Neural cell (in vitro differentiated cells): ENCODE measurements at regions not wholly inside any gene's neighbourhood (a gene's known extent, or its start where the extent isn't known, plus 50 kb on each side); places are given as distances from the start of the nearest gene placed in this dataset.

ENCODE experiments used
- H2AFZ ChIP-seq: fragments of 200-600, 300-800 bp; sonication (generic), shearing (Covaris generic); 2 replicates; pipeline ENCODE4 v1.6.0; 2014; ENCODE audit warnings: low read depth, mild to moderate bottlenecking, antibody characterized with exemption, low read length, moderate library complexity
- H3F3A ChIP-seq: fragments of 200-600 bp; shearing (Covaris generic); 2 replicates; pipeline ENCODE4 v1.6.1; 2016; ENCODE audit warnings: mild to moderate bottlenecking, moderate library complexity, mixed read lengths, antibody characterized with exemption, low read length; ENCODE audit not compliant: insufficient read depth, poor library complexity, severe bottlenecking
- H3K27ac ChIP-seq: fragments of 200-600, 300-800 bp; sonication (generic), shearing (Covaris generic); 2 replicates; pipeline ENCODE4 v1.5.1; 2014; ENCODE audit warnings: mild to moderate bottlenecking, low read length, moderate library complexity
- H3K27me3 ChIP-seq: fragments of 300-800, 200-600 bp; sonication (generic), shearing (Covaris generic); 2 replicates; pipeline ENCODE4 v1.6.0; 2014; ENCODE audit warnings: mild to moderate bottlenecking, low read depth, low read length, moderate library complexity; ENCODE audit not compliant: insufficient read depth
- H3K36me3 ChIP-seq: fragments of 300-800, 200-600 bp; sonication (generic), shearing (Covaris generic); 2 replicates; pipeline ENCODE4 v1.5.1; 2014; ENCODE audit warnings: mild to moderate bottlenecking, antibody characterized with exemption, low read length, moderate library complexity; ENCODE audit not compliant: insufficient read depth
- H3K4me2 ChIP-seq: fragments of 300-800, 200-600 bp; sonication (generic), shearing (Covaris generic); 2 replicates; pipeline ENCODE4 v1.6.0; 2014; ENCODE audit warnings: mild to moderate bottlenecking, low read length
- H3K4me3 ChIP-seq: fragments of 300-800, 200-600 bp; sonication (generic), shearing (Covaris generic); 2 replicates; pipeline ENCODE4 v1.5.1; 2014; ENCODE audit warnings: mild to moderate bottlenecking, low read length, moderate library complexity
- H3K79me2 ChIP-seq: fragments of 200-600 bp; shearing (Covaris generic); replicated peaks from 2 replicates; pipeline ENCODE4 v1.6.0; 2014; ENCODE audit warnings: mild to moderate bottlenecking, low read length, moderate library complexity; ENCODE audit not compliant: insufficient read depth
- H3K9ac ChIP-seq: fragments of 300-800, 200-600 bp; sonication (generic), shearing (Covaris generic); 2 replicates; pipeline ENCODE4 v1.6.1; 2016; ENCODE audit warnings: mild to moderate bottlenecking, low read length, mixed read lengths
- H3K9me2 ChIP-seq: fragments of 200-600 bp; shearing (Covaris generic); 2 replicates; pipeline ENCODE4 v1.6.1; 2016; ENCODE audit warnings: mild to moderate bottlenecking, low read length, mixed read lengths; ENCODE audit not compliant: insufficient read depth
- H3K9me3 ChIP-seq: fragments of 200-600, 300-800 bp; sonication (generic), shearing (Covaris generic); 2 replicates; pipeline ENCODE4 v1.6.1; 2016; ENCODE audit warnings: mild to moderate bottlenecking, mixed run types, low read length, moderate library complexity, mixed read lengths
- H4K20me1 ChIP-seq: fragments of 200-600 bp; shearing (Covaris generic); 2 replicates; pipeline ENCODE4 v1.6.1; 2016; ENCODE audit warnings: mild to moderate bottlenecking, mixed run types; ENCODE audit not compliant: insufficient read depth
- CTCF ChIP-seq: fragments of 450-650 bp; IDR thresholded peaks from 2 replicates; pipeline ENCODE4 v1.5.1; 2014; ENCODE audit warnings: antibody characterized with exemption, mild to moderate bottlenecking, moderate library complexity; ENCODE audit not compliant: poor library complexity, severe bottlenecking
- EP300 ChIP-seq: fragments of 450-650 bp; conservative IDR thresholded peaks from 2 replicates; pipeline ENCODE4 v1.6.1; 2014; ENCODE audit warnings: antibody characterized with exemption, mild to moderate bottlenecking, moderate library complexity; ENCODE audit not compliant: poor library complexity, severe bottlenecking
- EZH2 ChIP-seq: fragments of 200-600, 300-800 bp; shearing (Covaris generic), sonication (generic); IDR thresholded peaks from 2 replicates; pipeline ENCODE4 v1.6.1; 2014; ENCODE audit warnings: antibody characterized with exemption, low read length, borderline replicate concordance, mild to moderate bottlenecking; ENCODE audit not compliant: insufficient read depth, poor library complexity, severe bottlenecking
- MXI1 ChIP-seq: fragments of 450-650 bp; conservative IDR thresholded peaks from 2 replicates; pipeline ENCODE4 v1.6.1; 2014; ENCODE audit warnings: antibody characterized with exemption, mild to moderate bottlenecking; ENCODE audit not compliant: poor library complexity, severe bottlenecking
- POLR2AphosphoS5 ChIP-seq: IDR thresholded peaks from 2 replicates; pipeline ENCODE4 v1.6.1; 2012
- RAD21 ChIP-seq: fragments of 450-650 bp; conservative IDR thresholded peaks from 2 replicates; pipeline ENCODE4 v1.6.1; 2014; ENCODE audit warnings: antibody characterized with exemption, mild to moderate bottlenecking, moderate library complexity
- REST ChIP-seq: IDR thresholded peaks from 2 replicates; pipeline ENCODE4 v1.6.1; 2012; ENCODE audit warnings: borderline replicate concordance
- SMC3 ChIP-seq: fragments of 450-650 bp; conservative IDR thresholded peaks from 2 replicates; pipeline ENCODE4 v1.6.1; 2014; ENCODE audit warnings: antibody characterized with exemption, mild to moderate bottlenecking, moderate library complexity; ENCODE audit not compliant: poor library complexity
- TAF1 ChIP-seq: IDR thresholded peaks from 2 replicates; pipeline ENCODE4 v1.6.1; 2012; ENCODE audit warnings: low read depth

- H3K9ac ChIP-seq, result no peak overlapping the region
- no peak overlapping the region for H3K4me3 ChIP-seq
- no peak overlapping the region for H3K4me2 ChIP-seq
- H3K79me2 ChIP-seq, result no peaks in the 10 kb centered on the region
- H3K27me3 ChIP-seq, result no peaks in the 10 kb centered on the region
- no peaks in the 10 kb centered on the region for H3F3A ChIP-seq
- H3K9me2 ChIP-seq, result no peaks in the 10 kb centered on the region
- H3K36me3 ChIP-seq, result no peaks in the 10 kb centered on the region
- TF ChIP-seq POLR2AphosphoS5 (no peak), EZH2 (no peak), REST (no peak), MXI1 (no peak), SMC3 (no peak), RAD21 (no peak), EP300 (no peak), TAF1 (no peak), CTCF (no peak)
- H3K9me3 ChIP-seq, result no peaks in the 10 kb centered on the region
- H2AFZ ChIP-seq, result no peak overlapping the region
- H4K20me1 ChIP-seq, result no peaks in the 10 kb centered on the region
- no peak overlapping the region for H3K27ac ChIP-seq
These were observed 402.2 kb downstream of the PRDM2 start for GRCh38 chr1:14102180-14102579.

- TF ChIP-seq POLR2AphosphoS5 (no peak), RAD21 (no peak), EZH2 (no peak), REST (no peak), MXI1 (no peak), EP300 (no peak), SMC3 (no peak)
- Histone ChIP-seq H3K9me2 (no peaks in the 10 kb centered on the region), H3K4me2 (no peak overlapping the region), H2AFZ (no peak overlapping the region), H3K4me3 (no peak overlapping the region), H3K36me3 (no peaks in the 10 kb centered on the region), H3K27me3 (no peaks in the 10 kb centered on the region), H4K20me1 (no peaks in the 10 kb centered on the region), H3K9ac (no peak overlapping the region), H3K9me3 (no peaks in the 10 kb centered on the region), H3F3A (no peaks in the 10 kb centered on the region), H3K79me2 (no peaks in the 10 kb centered on the region), H3K27ac (no peak overlapping the region)
These were observed 404.0 kb downstream of the PRDM2 start for GRCh38 chr1:14103878-14104430.
